Gastrocnemius medialis (tissue), 4 donors: ENCODE measurements at regions not wholly inside any gene's neighbourhood (a gene's known extent, or its start where the extent isn't known, plus 50 kb on each side); places are given as distances from the start of the nearest gene placed in this dataset.

Experiments used
- ATAC-seq, 2 donors: fragments of 150-250 bp; one replicate each; pipeline ENCODE4 v1.9.1; 2016
- DNase-seq, 2 donors: peaks; one replicate each; pipeline ENCODE4 v3.0.0-alpha.2; 2019
- H3K27ac ChIP-seq, 4 donors: fragments of 200-600 bp; sonication (generic); 1 replicate in 1 of 4; 2 replicates in 3 of 4; pipeline ENCODE4 v1.5.1; 2016 to 2018; ENCODE audit warnings: mild to moderate bottlenecking in 2 of 4, moderate library complexity in 1 of 4
- H3K27me3 ChIP-seq, 3 donors: fragments of 200-600 bp; sonication (generic) in 2 of 3; 1 replicate in 1 of 3; 2 replicates in 2 of 3; pipeline versions ENCODE4 v1.5.1 to v1.6.0; 2016 to 2019; ENCODE audit warnings: mild to moderate bottlenecking in 1 of 3, moderate library complexity in 1 of 3
- H3K36me3 ChIP-seq, 2 donors: fragments of 200-600 bp; sonication (generic) in 1 of 2; one replicate each; pipeline ENCODE4 v1.5.1; 2017 to 2018
- H3K4me1 ChIP-seq, 2 donors: fragments of 200-600 bp; sonication (generic) in 1 of 2; one replicate each; pipeline ENCODE4 v1.5.1; 2016 to 2017; ENCODE audit warnings: mild to moderate bottlenecking in 2 of 2
- H3K4me3 ChIP-seq, 4 donors: fragments of 200-600 bp; sonication (generic) in 3 of 4; 1 replicate in 1 of 4; 2 replicates in 3 of 4; pipeline ENCODE4 v1.5.1; 2016 to 2019; ENCODE audit warnings: mild to moderate bottlenecking in 2 of 4
- H3K9me3 ChIP-seq, 3 donors: fragments of 200-600 bp; sonication (generic) in 2 of 3; 1 replicate in 1 of 3; 2 replicates in 2 of 3; pipeline ENCODE4 v1.5.1; 2016 to 2019
- CTCF ChIP-seq, 5 experiments: fragments of 450-650 bp in 3 of 5; fragments of 200-600 bp in 2 of 5; sonication (generic) in 2 of 5; IDR thresholded peaks in 4 of 5; conservative IDR thresholded peaks in 1 of 5; 1 replicate in 4 of 5; 2 replicates in 1 of 5; pipeline ENCODE4 v1.5.1; 2016 to 2019; ENCODE audit warnings: antibody characterized with exemption in 5 of 5, mild to moderate bottlenecking in 3 of 5, moderate library complexity in 3 of 5
- POLR2A ChIP-seq, 2 donors: fragments of 450-650 bp; IDR thresholded peaks; one replicate each; pipeline ENCODE4 v1.6.1; 2017; ENCODE audit warnings: antibody characterized with exemption in 2 of 2, mild to moderate bottlenecking in 2 of 2, moderate library complexity in 2 of 2
- in situ Hi-C, 4 donors: fragments of 200-750 bp; cut with MboI; loops; one replicate each; pipeline versions ENCODE4 v1.15.0 to v1.8.0; 2017; ENCODE audit warnings: low sequenced_read_pairs in 4 of 4
- intact Hi-C: fragments of 100-400 bp; cut with DNase I; formaldehyde crosslinking; loops from one replicate; pipeline ENCODE4 v1.15.1; 2023; ENCODE audit warnings: low total_unique reads

DNA sequence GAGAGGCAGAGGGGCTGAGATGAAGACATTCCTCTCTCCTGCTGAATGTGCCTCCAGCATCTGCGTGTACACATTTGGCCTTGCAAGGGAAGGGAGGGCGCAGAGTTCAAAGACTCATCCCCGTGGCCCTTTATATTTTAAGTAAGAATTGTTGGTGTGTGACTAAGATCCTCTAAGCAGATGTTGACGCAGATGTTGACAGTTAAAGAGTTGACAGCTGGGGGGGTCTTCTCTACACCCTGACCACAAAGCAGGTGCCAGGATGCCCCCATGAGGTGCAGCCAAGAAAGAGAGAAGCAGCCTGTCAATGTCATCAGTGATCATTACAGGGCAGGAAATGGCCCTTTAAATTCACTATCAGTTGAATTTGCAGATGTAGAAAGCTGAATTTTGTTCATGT, 262.9 kb downstream of the IRX1 start:
- no peak for ATAC-seq
- no peaks in the 10 kb centered on the region for H3K27me3 ChIP-seq
- H3K9me3 ChIP-seq = no peaks in the 10 kb centered on the region
- no peak overlapping the region for H3K27ac ChIP-seq
- DNase-seq = no peak
- no peaks in the 10 kb centered on the region for H3K36me3 ChIP-seq
- H3K4me1 ChIP-seq = no peaks in the 10 kb centered on the region
- TF ChIP-seq POLR2A (IDR thresholded peaks at IDR 0.05) = no peak
- no peak for TF ChIP-seq CTCF (IDR thresholded peaks at IDR 0.05 in 4 of 5, conservative IDR thresholded peaks at IDR 0.05 in 1 of 5)
- intact Hi-C loops (no loop called here), in situ Hi-C loops (no loop called here)
- H3K4me3 ChIP-seq = no peak overlapping the region

DNA sequence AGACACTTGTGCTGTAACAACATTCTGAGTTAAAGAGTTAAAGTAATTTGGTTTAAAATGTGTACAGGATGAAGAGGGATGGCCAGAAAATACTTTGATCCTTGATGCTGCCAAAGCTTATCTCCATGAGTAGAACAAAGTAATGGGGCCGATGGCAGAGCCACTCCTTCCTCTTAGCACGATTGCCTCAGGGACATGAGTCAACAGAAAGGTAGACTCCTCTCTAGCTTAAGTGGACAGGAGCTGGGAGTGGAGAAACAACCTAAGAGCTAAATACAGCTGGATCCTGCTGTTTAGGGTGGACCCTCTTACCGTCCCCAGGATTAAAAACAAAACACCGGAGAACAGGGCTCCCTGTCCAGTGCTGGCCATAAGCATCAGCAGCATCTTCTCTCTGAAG, 267.3 kb downstream of the IRX1 start:
- no peaks in the 10 kb centered on the region for H3K9me3 ChIP-seq
- no peak for ATAC-seq
- H3K4me1 ChIP-seq = no peaks in the 10 kb centered on the region
- TF ChIP-seq CTCF (IDR thresholded peaks at IDR 0.05 in 4 of 5, conservative IDR thresholded peaks at IDR 0.05 in 1 of 5) (no peak), POLR2A (IDR thresholded peaks at IDR 0.05) (no peak)
- H3K36me3 ChIP-seq = no peaks in the 10 kb centered on the region
- no peak overlapping the region for H3K4me3 ChIP-seq
- no peak for DNase-seq
- H3K27ac ChIP-seq = no peak overlapping the region
- no peaks in the 10 kb centered on the region for H3K27me3 ChIP-seq
- in situ Hi-C loops (no loop called here), intact Hi-C loops (no loop called here)

GRCh38 chr5:3875144-3875543, 279.5 kb downstream of the IRX1 start:
- TF ChIP-seq CTCF (IDR thresholded peaks at IDR 0.05 in 4 of 5, conservative IDR thresholded peaks at IDR 0.05 in 1 of 5) (no peak), POLR2A (IDR thresholded peaks at IDR 0.05) (no peak)
- in situ Hi-C loops = no loop called here
- Histone ChIP-seq H3K4me1 (no peaks in the 10 kb centered on the region), H3K9me3 (no peaks in the 10 kb centered on the region), H3K36me3 (no peaks in the 10 kb centered on the region), H3K27ac (no peak overlapping the region), H3K4me3 (no peak overlapping the region), H3K27me3 (no peaks in the 10 kb centered on the region)
- intact Hi-C loops = no loop called here
- no peak for DNase-seq
- no peak for ATAC-seq

GRCh38 chr5:3878267-3878666, 282.6 kb downstream of the IRX1 start:
- in situ Hi-C loops (no loop called here), intact Hi-C loops (no loop called here)
- Histone ChIP-seq H3K4me3 (no peak overlapping the region), H3K9me3 (no peaks in the 10 kb centered on the region), H3K4me1 (no peaks in the 10 kb centered on the region), H3K36me3 (no peaks in the 10 kb centered on the region), H3K27me3 (no peaks in the 10 kb centered on the region), H3K27ac (no peak overlapping the region)
- no peak for TF ChIP-seq POLR2A (IDR thresholded peaks at IDR 0.05)
- no peak for TF ChIP-seq CTCF (IDR thresholded peaks at IDR 0.05 in 4 of 5, conservative IDR thresholded peaks at IDR 0.05 in 1 of 5)
- DNase-seq (no peak), ATAC-seq (no peak)

DNA sequence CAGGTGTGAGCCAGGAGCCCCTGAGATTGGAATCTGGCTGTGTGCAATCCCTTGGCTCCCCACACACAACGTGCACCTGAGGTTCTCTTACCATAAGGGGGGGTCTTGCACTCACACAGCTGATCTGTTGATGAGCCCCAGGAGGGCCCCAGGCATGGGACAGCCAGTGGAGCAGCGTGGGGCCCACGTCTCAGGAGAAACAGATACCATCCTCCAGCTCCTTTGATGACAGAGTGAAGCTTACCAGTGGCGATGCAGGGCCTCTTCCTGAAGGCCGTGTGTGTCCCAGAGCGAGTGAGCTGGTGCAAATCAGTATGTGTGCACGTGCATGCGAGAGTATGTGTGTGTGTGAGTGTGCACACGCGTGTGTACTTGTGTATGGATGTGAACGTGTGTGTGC, 287.4 kb downstream of the IRX1 start:
- Histone ChIP-seq H3K27me3 (no peaks in the 10 kb centered on the region), H3K27ac (no peak overlapping the region), H3K36me3 (no peaks in the 10 kb centered on the region), H3K4me3 (no peak overlapping the region), H3K9me3 (no peaks in the 10 kb centered on the region), H3K4me1 (no peaks in the 10 kb centered on the region)
- in situ Hi-C loops (no loop called here), intact Hi-C loops (no loop called here)
- TF ChIP-seq POLR2A (IDR thresholded peaks at IDR 0.05) (no peak), CTCF (IDR thresholded peaks at IDR 0.05 in 4 of 5, conservative IDR thresholded peaks at IDR 0.05 in 1 of 5) (no peak)
- ATAC-seq (no peak), DNase-seq (no peak)
